GM10266 (cell line): ENCODE measurements at regions not wholly inside any gene's neighbourhood (a gene's known extent, or its start where the extent isn't known, plus 50 kb on each side); places are given as distances from the start of the nearest gene placed in this dataset.
"Not testable (repeated sequence)": the region's sequence is repeated elsewhere in the genome, so short reads cannot be mapped to it uniquely, and the experiment has no call there.

Experiments used
- DNase-seq: peaks from one replicate; pipeline ENCODE4 v3.0.0; 2012; ENCODE audit errors: extremely low spot score
- CTCF ChIP-seq: IDR thresholded peaks from 2 replicates; pipeline ENCODE4 v1.5.1; 2012; ENCODE audit warnings: mild to moderate bottlenecking, low read depth; ENCODE audit not compliant: control insufficient read depth, insufficient read depth; ENCODE audit errors: missing control alignments

GRCh38 chr16:75811020-75811634, 84.8 kb upstream of the CPHXL start:
- no peak for TF ChIP-seq CTCF

GRCh38 chr16:75818491-75818890, 92.2 kb upstream of the CPHXL start:
- no peak for TF ChIP-seq CTCF
- no peak for DNase-seq

More at GRCh38 chr16:75811020-75811634, 84.8 kb upstream of the CPHXL start:
- no peak for DNase-seq

- TF ChIP-seq CTCF, result no peak
- DNase-seq, result no peak
Observed at GRCh38 chr16:75820672-75821071, 94.4 kb upstream of the CPHXL start.

- no peak for DNase-seq
- no peak for TF ChIP-seq CTCF
Observed at GRCh38 chr16:75821117-75821516, 94.8 kb upstream of the CPHXL start.

GRCh38 chr16:75825750-75826149, 99.5 kb upstream of the CPHXL start:
- not testable (repeated sequence) for DNase-seq

- DNase-seq, result not testable (repeated sequence)
Observed at GRCh38 chr16:75827372-75828038, 101.2 kb upstream of the CPHXL start.

- DNase-seq, result not testable (repeated sequence)
Observed at GRCh38 chr16:75833385-75833784, 107.1 kb upstream of the CPHXL start.

GRCh38 chr16:75836347-75837010, 110.2 kb upstream of the CPHXL start:
- TF ChIP-seq CTCF, result no peak
- DNase-seq, result no peak
